Subcutaneous abdominal adipose tissue (tissue), 5 donors: ENCODE measurements at regions not wholly inside any gene's neighbourhood (a gene's known extent, or its start where the extent isn't known, plus 50 kb on each side); places are given as distances from the start of the nearest gene placed in this dataset.

Source experiments
- H3K27ac ChIP-seq: one replicate; pipeline ENCODE4 v1.7.0; 2013; ENCODE audit warnings: low read depth, mild to moderate bottlenecking, inconsistent platforms, low read length, moderate library complexity
- H3K27me3 ChIP-seq, 5 donors: one replicate each; pipeline ENCODE4 v1.7.0; 2013; ENCODE audit warnings: low read length in 5 of 5, inconsistent platforms in 1 of 5; ENCODE audit not compliant: control insufficient read depth in 5 of 5, insufficient read depth in 4 of 5
- H3K36me3 ChIP-seq, 5 donors: one replicate each; pipeline ENCODE4 v1.7.0; 2013; ENCODE audit warnings: low read length in 5 of 5; ENCODE audit not compliant: control insufficient read depth in 5 of 5, insufficient read depth in 5 of 5
- H3K4me1 ChIP-seq, 5 donors: one replicate each; pipeline ENCODE4 v1.7.0; 2013; ENCODE audit warnings: low read length in 5 of 5, mild to moderate bottlenecking in 3 of 5, moderate library complexity in 1 of 5; ENCODE audit not compliant: control insufficient read depth in 5 of 5, insufficient read depth in 5 of 5
- H3K4me3 ChIP-seq, 5 donors: one replicate each; pipeline ENCODE4 v1.7.0; 2013; ENCODE audit warnings: low read length in 5 of 5, low read depth in 1 of 5
- H3K9ac ChIP-seq, 5 donors: one replicate each; pipeline ENCODE4 v1.7.0; 2013; ENCODE audit warnings: low read length in 5 of 5, mild to moderate bottlenecking in 4 of 5, moderate library complexity in 3 of 5
- H3K9me3 ChIP-seq, 5 donors: one replicate each; pipeline ENCODE4 v1.7.0; 2013; ENCODE audit warnings: low read length in 5 of 5; ENCODE audit not compliant: control insufficient read depth in 5 of 5
- donor health status: healthy.
- donor health status: healthy.
- donor health status: healthy.
- donor health status: healthy.
- donor health status: healthy.

- Histone ChIP-seq H3K27ac (no peak overlapping the region), H3K9ac (no peak overlapping the region), H3K36me3 (no peaks in the 10 kb centered on the region), H3K4me1 (no peaks in the 10 kb centered on the region), H3K9me3 (peaks cover 0 to 3% (median 0%) of the 10 kb centered on the region in 5 donors), H3K4me3 (no peak overlapping the region), H3K27me3 (no peaks in the 10 kb centered on the region)
These were observed 50.2 kb upstream of the PHLPP1 start for GRCh38 chr18:62665188-62665587.
